ENCODE measurements at regions not wholly inside any gene's neighbourhood (a gene's known extent, or its start where the extent isn't known, plus 50 kb on each side); places are given as distances from the start of the nearest gene placed in this dataset.
"Not testable (repeated sequence)": the region's sequence is repeated elsewhere in the genome, so short reads cannot be mapped to it uniquely, and the experiment has no call there.

DNA sequence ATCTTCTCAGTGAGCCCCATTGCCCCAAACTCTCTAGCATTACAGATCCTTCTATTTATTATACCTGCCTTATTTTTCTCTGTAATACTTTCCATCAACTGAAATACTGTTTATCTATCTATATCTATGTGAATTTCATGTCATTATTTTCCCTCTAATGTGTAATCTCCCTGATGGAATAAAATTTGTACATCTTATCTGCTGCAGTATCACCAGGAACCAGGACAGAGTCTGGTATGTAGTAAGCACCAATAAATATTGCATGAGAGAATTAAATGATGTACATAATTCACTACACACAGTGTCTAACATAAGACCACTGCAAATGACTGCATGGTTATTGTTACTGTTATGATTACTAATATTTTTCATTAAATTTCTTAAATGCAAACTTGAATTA lies 759.1 kb downstream of the PRELID2 start:
- no peaks in the 10 kb centered on the region for H3K36me3 Mint-ChIP-seq
- H3K4me1 Mint-ChIP-seq (ENCODE audit: low read depth in 2 of 2): no peaks in the 10 kb centered on the region
- no peaks in the 10 kb centered on the region for H3K27me3 Mint-ChIP-seq
- H3K4me3 Mint-ChIP-seq: no peak overlapping the region
- DNase-seq (ENCODE audit: low spot score) (no peak), ATAC-seq (no peak)
- H3K9me3 Mint-ChIP-seq: peaks cover 16% of the 10 kb centered on the region
- no peak overlapping the region for H3K27ac Mint-ChIP-seq

DNA sequence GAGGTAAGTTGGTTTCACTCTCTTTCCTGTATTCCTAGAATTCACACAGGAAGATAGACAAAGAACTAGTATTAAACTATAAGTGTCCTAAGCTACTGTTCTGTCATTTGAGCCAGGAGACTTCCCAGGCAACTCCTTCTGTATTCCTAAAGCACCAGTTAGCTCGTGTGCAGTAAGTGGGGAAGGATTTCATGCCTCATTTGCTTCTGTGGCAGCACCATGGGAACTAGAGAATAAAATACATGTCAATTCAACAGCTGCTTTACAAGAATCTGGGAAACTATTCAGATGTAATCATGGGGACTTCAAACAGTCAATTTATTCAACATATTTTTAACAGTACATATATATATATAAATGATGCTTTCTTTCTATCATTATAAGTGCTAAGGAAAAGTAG lies 762.3 kb downstream of the PRELID2 start:
- no peak for DNase-seq (ENCODE audit: low spot score)
- H3K9me3 Mint-ChIP-seq: peaks cover 12% of the 10 kb centered on the region
- no peak overlapping the region for H3K27ac Mint-ChIP-seq
- no peaks in the 10 kb centered on the region for H3K27me3 Mint-ChIP-seq
- no peak overlapping the region for H3K4me3 Mint-ChIP-seq
- H3K4me1 Mint-ChIP-seq (ENCODE audit: low read depth in 2 of 2): no peaks in the 10 kb centered on the region
- no peaks in the 10 kb centered on the region for H3K36me3 Mint-ChIP-seq
- no peak for ATAC-seq

DNA sequence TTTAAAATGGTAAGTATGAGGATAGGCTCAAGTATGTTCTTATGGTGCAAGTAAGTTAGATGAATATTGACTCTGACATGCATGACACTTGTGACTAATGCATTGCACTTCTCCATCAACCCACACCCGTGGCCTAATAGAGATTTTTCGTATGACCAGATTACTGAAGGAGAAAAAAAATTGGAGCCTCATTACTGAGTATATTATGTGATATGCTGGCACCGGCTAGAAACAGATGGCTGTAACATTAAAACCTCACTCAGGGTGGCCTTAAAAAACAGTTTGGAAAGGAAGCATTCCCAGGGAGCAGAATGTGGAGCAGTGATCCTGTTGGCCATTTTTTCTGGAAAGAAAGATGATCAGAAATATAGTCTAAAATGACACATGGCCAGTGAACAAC lies 766.4 kb downstream of the PRELID2 start:
- no peak for DNase-seq (ENCODE audit: low spot score)
- no peaks in the 10 kb centered on the region for H3K27me3 Mint-ChIP-seq
- H3K27ac Mint-ChIP-seq: no peak overlapping the region
- H3K4me1 Mint-ChIP-seq (ENCODE audit: low read depth in 2 of 2): no peaks in the 10 kb centered on the region
- no peaks in the 10 kb centered on the region for H3K36me3 Mint-ChIP-seq
- no peak for ATAC-seq
- no peak overlapping the region for H3K4me3 Mint-ChIP-seq
- no peaks in the 10 kb centered on the region for H3K9me3 Mint-ChIP-seq

DNA sequence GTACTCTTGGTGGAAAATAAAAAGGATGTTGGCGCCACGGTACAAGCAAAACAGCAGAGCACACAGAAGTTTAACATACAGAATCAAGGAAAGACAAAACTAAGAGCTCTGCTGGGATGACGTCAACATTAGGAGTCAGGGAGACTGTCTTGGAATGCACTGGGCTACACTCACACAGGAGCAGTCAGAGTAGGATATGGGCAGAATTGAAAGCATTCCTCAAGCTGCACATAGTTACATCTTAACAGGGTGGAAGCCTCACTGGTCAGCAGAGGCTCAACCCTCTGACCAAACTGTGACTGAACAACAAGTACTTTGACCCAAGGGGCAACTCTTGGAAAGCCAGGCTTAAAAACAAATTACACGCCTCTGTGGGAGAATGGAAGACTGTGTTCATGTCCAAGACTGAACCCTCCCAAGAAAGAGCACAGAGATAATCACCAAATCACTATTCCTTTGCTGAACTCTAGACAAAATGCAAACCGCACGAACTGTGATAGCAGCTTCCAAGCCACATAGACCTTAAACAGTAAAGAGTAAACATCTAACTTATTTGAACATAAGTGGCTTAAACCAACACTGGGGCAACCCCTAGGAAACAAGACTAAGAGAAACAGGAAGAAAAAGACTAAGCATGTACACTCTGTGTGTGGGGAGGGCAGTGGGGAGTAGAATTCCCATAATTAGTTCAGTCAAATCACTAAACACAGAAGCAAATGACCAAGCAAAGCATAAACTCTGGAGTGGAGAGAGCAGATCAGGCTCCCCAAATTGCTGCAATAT lies 772.7 kb downstream of the PRELID2 start:
- ATAC-seq (no peak), DNase-seq (ENCODE audit: low spot score) (no peak)
- no peak overlapping the region for H3K27ac Mint-ChIP-seq

DNA sequence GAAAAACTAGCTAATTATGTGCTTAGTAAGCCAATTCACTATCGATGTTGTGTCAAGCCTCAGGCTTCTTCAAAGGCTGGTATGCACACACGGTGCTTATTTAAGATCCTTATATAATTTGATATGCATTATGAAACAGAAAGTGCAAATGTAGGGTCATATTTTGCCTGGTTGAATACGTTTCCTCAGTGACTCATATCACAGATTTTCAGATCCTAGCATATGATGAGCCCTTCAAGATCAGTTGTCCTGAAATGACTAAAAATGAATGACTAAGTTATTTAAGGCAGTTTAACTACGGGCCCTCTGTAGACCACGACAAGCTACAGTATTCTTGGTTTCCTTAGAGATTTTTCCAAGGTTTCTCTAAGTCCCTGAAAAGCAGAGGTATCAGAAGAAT lies 778.3 kb downstream of the PRELID2 start:
- peak in 1 of 2 donors; percentile 63 for ATAC-seq

More for the DNA sequence above, 772.7 kb downstream of the PRELID2 start:
- Mint-ChIP-seq H3K9me3 (peaks cover 6% of the 10 kb centered on the region), H3K4me3 (no peak overlapping the region), H3K36me3 (no peaks in the 10 kb centered on the region), H3K4me1 (ENCODE audit: low read depth in 2 of 2) (no peaks in the 10 kb centered on the region), H3K27me3 (no peaks in the 10 kb centered on the region)

DNA sequence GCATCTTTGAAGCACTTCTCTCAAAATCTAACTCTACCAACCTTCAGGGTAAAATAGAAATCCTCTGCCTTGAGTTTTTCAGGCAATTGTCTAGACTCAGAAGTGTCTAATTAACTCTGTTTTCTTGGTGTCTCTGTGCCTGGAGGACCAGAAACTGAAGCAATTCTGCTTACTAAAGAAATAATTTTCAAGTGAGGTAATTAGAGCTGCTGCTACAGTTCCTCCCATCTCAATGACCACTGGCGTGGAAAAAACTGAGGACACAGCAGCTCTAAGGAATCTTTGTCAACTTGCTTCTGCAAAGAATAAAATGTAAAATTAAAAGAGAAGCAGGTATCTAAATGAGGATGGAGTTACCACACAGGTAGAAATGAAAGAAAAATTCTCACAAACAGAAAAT lies 785.0 kb downstream of the PRELID2 start:
- Mint-ChIP-seq H3K27me3 (no peaks in the 10 kb centered on the region), H3K36me3 (no peaks in the 10 kb centered on the region), H3K4me3 (no peak overlapping the region), H3K27ac (no peak overlapping the region), H3K9me3 (peaks cover 13% of the 10 kb centered on the region), H3K4me1 (ENCODE audit: low read depth in 2 of 2) (no peaks in the 10 kb centered on the region)
- no peak for ATAC-seq
- DNase-seq (ENCODE audit: low spot score): no peak

More for the DNA sequence above, 778.3 kb downstream of the PRELID2 start:
- Mint-ChIP-seq H3K4me3 (no peak overlapping the region), H3K4me1 (ENCODE audit: low read depth in 2 of 2) (no peaks in the 10 kb centered on the region), H3K9me3 (peaks cover 3% of the 10 kb centered on the region), H3K36me3 (no peaks in the 10 kb centered on the region), H3K27me3 (no peaks in the 10 kb centered on the region), H3K27ac (no peak overlapping the region)
- no peak for DNase-seq (ENCODE audit: low spot score)

DNA sequence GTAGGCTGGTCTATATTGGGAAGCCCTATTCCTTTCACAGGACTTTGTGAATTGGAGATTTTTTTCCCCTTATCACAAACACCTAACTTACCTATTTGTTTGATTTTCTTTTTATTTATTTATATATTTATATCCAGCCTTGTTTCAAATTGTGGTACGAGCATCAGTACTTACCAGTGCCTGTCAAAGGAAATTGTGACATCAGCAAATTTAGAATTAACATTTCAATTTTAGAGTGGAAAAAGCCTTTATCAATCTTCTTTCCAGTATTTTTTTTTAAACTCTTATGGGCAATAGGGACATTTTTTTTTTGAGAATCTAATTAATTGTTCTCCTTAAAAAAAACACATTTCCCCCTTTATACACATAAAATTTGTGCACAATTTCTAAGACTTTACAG lies 790.2 kb downstream of the PRELID2 start:
- Mint-ChIP-seq H3K27me3 (no peaks in the 10 kb centered on the region), H3K36me3 (no peaks in the 10 kb centered on the region), H3K4me3 (no peak overlapping the region), H3K9me3 (peaks cover 8% of the 10 kb centered on the region), H3K27ac (no peak overlapping the region), H3K4me1 (ENCODE audit: low read depth in 2 of 2) (no peaks in the 10 kb centered on the region)
- DNase-seq (ENCODE audit: low spot score): no peak
- ATAC-seq: no peak

DNA sequence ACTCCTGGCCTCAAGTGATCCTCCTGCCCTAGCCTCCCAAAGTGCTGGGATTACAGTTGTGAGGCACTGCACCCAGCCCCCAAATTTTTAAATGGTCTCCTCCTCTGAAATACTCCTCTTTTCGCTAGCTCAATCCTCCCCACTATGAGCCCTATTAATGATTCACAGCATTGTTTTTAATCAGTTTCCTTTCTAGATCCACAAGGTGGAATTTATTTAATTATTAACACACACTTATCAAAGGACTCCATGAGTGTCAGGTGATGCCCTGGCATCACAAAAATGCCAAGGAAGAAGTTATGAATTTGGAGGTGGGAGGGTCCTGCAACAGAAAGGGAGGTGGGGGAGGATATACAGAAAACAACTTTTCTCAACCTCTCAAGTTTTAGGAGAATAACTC lies 806.5 kb downstream of the PRELID2 start:
- Mint-ChIP-seq H3K4me3 (no peak overlapping the region), H3K27me3 (no peaks in the 10 kb centered on the region), H3K27ac (no peak overlapping the region), H3K9me3 (peaks cover 20% of the 10 kb centered on the region), H3K36me3 (no peaks in the 10 kb centered on the region), H3K4me1 (ENCODE audit: low read depth in 2 of 2) (no peaks in the 10 kb centered on the region)
- ATAC-seq (no peak), DNase-seq (ENCODE audit: low spot score) (no peak)

DNA sequence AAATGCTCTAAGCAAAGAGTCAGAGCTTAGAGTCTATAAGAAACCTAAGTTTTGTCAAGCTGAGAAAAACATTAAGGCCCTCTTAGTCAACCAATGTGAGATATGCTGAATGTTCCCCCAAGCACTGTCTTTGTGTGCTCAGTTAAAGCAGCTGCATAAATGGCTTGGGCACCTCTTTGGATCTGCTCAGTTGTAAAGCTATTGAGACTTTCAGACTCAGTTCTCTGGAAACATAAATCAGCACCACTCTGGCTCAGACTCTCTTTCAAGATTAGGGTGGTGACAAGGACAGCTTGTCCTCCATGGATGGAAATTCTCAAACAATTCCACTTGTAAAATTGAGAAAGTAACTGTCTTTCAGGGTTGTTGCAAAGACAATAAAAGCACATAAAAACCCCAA lies 807.9 kb downstream of the PRELID2 start:
- Mint-ChIP-seq H3K27ac (no peak overlapping the region), H3K27me3 (no peaks in the 10 kb centered on the region), H3K36me3 (no peaks in the 10 kb centered on the region), H3K9me3 (peaks cover 20% of the 10 kb centered on the region), H3K4me3 (no peak overlapping the region), H3K4me1 (ENCODE audit: low read depth in 2 of 2) (no peaks in the 10 kb centered on the region)
- ATAC-seq (no peak), DNase-seq (ENCODE audit: low spot score) (no peak)

DNA sequence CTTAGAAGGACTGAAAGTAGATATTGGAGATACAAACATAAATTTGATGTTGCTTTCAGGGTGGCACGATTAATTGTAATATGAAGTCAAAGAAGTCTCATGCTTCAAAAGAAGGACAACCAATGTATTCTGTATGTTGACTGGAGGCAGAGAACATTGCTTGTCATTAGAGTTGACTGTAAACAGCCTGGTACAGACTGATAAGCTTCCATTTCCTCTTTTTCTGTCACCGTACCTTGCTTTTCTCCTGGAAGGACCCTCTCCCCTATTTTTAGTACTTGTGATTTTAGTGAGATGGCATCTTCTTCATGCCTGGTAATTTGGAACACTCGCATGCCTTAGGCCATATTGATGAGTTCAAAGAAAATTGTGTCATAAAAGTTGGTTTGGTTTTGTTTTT lies 809.4 kb downstream of the PRELID2 start:
- DNase-seq (ENCODE audit: low spot score) (no peak), ATAC-seq (no peak)
- Mint-ChIP-seq H3K27ac (no peak overlapping the region), H3K27me3 (no peaks in the 10 kb centered on the region), H3K4me3 (no peak overlapping the region), H3K36me3 (no peaks in the 10 kb centered on the region), H3K9me3 (peaks cover 17% of the 10 kb centered on the region), H3K4me1 (ENCODE audit: low read depth in 2 of 2) (no peaks in the 10 kb centered on the region)

DNA sequence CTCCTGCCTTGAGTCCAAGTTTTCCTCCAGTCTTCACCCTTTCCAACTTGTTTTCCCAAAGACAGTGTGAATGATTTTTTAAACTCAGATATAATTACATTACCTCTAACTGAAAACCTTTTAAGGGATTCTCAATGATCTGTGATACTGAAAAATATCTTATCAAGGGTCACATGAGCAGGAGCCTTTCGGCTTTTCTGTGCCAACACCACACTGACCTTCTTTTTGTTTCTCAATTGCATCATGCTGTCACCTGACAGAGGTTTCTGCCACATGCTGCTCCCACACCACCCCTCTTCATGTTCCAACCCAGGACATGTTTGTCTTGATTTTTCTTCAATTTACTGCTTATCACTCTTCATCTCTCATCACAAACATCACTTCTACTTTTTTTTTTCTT lies 820.0 kb downstream of the PRELID2 start:
- Mint-ChIP-seq H3K4me1 (ENCODE audit: low read depth in 2 of 2) (no peaks in the 10 kb centered on the region), H3K27me3 (no peaks in the 10 kb centered on the region), H3K9me3 (peaks cover 17% of the 10 kb centered on the region), H3K27ac (no peak overlapping the region), H3K4me3 (no peak overlapping the region), H3K36me3 (peaks cover 4% of the 10 kb centered on the region)
- no peak for DNase-seq (ENCODE audit: low spot score)
- no peak for ATAC-seq

DNA sequence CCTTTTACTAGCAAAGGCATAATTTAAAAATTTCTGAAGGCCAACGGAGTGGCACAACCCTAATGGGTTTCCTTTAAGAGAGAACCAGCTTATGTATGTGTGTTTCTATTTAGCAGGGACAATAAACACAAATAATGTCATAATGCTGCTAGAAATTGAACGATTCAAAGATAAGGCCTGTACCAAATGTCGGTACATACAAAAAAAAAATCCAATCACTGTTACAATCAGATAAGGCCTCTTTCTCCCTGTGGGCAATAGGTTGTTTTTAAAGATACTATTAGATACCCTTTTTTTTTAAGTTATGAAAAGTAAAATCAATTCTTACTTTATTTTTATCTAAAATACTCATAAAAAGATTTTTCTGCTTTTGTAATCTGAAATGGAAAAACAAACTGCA lies 821.0 kb downstream of the PRELID2 start:
- H3K4me1 Mint-ChIP-seq (ENCODE audit: low read depth in 2 of 2): no peaks in the 10 kb centered on the region
- no peak overlapping the region for H3K4me3 Mint-ChIP-seq
- peaks cover 17% of the 10 kb centered on the region for H3K9me3 Mint-ChIP-seq
- no peak overlapping the region for H3K27ac Mint-ChIP-seq
- H3K27me3 Mint-ChIP-seq: no peaks in the 10 kb centered on the region
- peaks cover 4% of the 10 kb centered on the region for H3K36me3 Mint-ChIP-seq
- ATAC-seq: no peak
- DNase-seq (ENCODE audit: low spot score): no peak

DNA sequence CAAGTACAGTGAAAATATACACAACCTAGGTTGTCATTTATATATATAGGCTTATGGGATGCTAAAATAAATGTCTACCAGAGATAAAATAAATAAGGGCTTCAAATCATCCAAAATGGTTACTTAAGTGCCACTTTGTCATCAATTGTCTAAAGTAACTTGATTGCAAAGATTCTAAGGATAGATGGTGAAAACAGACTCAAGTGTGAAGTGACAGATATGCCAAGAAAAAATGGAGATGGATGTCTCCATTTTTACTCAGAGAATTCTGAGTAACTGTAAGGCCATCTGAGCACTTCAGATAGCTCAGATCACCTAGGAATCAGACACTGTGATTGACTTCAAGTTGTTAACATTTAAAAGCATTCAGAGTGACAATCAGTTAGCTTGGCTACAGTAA lies 824.3 kb downstream of the PRELID2 start:
- Mint-ChIP-seq H3K4me3 (no peak overlapping the region), H3K4me1 (ENCODE audit: low read depth in 2 of 2) (no peaks in the 10 kb centered on the region), H3K36me3 (peaks cover 4% of the 10 kb centered on the region), H3K27ac (no peak overlapping the region), H3K9me3 (peaks cover 18% of the 10 kb centered on the region), H3K27me3 (no peaks in the 10 kb centered on the region)
- ATAC-seq (no peak), DNase-seq (ENCODE audit: low spot score) (no peak)

DNA sequence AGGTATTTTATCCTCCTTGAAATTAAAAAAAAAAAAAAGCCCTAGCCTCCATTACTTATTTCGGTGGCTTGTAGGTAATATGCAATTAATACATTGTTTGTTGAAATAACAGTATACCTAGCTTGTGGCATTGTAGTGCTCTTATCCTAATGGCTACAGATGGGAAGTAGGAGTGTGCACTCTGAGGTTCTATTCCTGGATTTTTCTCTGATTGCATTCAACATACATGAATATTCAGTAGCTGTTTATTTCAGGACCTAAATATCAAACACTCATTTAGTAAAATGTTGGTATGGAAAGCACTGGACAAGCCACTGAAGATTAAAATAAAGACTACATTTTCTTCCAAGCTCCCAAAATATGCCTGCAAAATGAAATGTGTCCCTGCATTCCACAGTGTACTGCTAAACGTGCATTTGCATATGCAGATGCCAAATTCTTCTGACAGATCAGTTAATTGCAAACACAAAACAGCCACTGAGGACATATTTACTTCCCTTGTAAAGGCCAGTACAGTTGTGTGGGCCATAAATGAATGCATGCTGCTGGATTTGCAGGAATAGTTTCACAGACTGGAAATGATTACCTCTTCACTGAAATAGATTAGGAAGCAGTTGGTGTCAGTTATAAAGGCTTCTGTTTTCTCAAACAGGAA lies 826.1 kb downstream of the PRELID2 start:
- H3K27me3 Mint-ChIP-seq: no peaks in the 10 kb centered on the region
- H3K27ac Mint-ChIP-seq: no peak overlapping the region
- ATAC-seq (no peak), DNase-seq (ENCODE audit: low spot score) (no peak)
- H3K4me3 Mint-ChIP-seq: no peak overlapping the region
- peaks cover 12% of the 10 kb centered on the region for H3K9me3 Mint-ChIP-seq
- no peaks in the 10 kb centered on the region for H3K36me3 Mint-ChIP-seq
- no peaks in the 10 kb centered on the region for H3K4me1 Mint-ChIP-seq (ENCODE audit: low read depth in 2 of 2)

DNA sequence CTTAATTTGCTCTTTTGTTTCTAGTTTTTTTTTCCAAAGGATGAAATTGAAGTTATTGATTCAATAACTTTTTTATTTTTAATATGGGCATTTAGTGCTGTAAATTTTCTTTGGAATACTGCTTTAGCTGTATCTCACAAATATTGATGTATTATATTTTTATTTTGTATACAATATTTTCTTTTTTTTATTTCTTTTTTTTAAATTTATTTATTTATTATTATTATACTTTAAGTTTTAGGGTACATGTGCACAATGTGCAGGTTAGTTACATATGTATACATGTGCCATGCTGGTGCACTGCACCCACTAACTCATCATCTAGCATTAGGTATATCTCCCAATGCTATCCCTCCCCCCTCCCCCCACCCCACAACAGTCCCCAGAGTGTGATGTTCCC lies 823.7 kb downstream of the KCTD16 start:
- not testable (repeated sequence) for ATAC-seq; H3K27me3 Mint-ChIP-seq; H3K27ac Mint-ChIP-seq; DNase-seq (ENCODE audit: low spot score); H3K4me1 Mint-ChIP-seq (ENCODE audit: low read depth in 2 of 2); H3K36me3 Mint-ChIP-seq; H3K9me3 Mint-ChIP-seq; H3K4me3 Mint-ChIP-seq
